ENCODE measurements at regions not wholly inside any gene's neighbourhood (a gene's known extent, or its start where the extent isn't known, plus 50 kb on each side); places are given as distances from the start of the nearest gene placed in this dataset.

DNA sequence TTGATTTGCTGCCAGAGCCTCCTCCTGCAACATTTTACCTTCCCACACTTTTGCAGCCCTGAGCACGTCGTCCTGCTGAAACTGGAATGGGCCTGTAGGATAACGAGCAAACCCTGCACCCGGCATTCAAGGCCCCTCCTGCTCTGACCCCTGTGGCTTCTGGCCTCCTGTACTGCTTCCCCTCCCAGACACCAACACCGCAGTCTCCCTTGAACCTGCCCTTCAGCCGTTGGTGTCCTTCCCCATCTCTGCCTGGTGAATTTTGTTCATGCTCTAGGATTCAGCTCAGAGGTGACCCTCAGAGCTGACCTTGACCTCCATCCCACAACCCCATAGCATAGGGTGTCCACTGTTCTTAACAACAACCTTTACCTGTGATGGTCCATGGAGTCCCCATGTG, 535.1 kb downstream of the MATN1 start:
- no peak for DNase-seq (ENCODE audit: low spot score)

DNA sequence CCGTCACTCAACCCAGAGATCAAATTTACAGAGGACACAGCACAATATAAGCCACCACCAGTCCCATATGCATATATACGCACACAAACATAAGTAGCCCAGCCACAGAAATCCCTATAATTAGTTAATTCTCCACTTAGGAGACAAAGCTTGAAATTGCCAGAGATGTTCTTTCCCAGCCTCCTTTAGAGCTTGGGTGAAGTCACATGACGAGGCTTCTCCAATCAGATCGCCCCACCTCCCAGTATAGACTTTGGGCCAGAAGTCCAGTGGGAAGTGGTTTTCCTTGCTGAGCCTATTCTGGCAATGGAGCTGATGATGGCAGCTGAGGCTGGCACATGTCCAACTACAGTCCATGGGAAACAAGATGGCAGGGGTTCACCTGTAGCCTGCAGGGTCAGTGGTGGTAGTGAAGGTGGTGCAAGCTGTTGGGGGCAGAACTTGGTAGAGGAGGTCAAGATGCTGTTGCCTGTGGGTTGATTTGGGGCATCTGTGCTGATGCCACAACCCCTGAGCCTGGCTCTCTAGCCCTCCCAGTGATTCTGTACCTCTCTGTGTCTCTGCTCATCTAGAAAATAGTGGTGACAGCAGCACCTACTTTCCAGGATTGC, 535.9 kb downstream of the MATN1 start:
- no peak for DNase-seq (ENCODE audit: low spot score)

DNA sequence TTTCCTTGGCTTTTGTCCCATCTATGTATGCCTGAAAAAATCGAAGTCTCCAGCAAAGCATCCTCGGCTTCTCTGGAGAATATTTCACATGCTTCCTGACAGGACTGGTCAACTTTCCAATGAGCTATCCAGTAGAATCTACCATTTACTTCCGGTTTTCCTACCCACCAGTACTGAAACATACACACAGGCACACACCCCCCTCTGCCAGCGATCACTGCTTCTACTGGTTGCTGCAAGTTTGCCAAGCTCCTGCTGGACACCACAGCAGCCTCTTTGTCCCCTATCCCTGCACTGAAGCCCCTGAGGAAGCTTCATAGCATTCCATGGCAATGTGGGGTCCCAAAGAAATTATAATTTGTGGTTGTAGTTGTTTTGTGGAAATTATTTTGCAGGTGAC, 536.8 kb downstream of the MATN1 start:
- no peak for DNase-seq (ENCODE audit: low spot score)

DNA sequence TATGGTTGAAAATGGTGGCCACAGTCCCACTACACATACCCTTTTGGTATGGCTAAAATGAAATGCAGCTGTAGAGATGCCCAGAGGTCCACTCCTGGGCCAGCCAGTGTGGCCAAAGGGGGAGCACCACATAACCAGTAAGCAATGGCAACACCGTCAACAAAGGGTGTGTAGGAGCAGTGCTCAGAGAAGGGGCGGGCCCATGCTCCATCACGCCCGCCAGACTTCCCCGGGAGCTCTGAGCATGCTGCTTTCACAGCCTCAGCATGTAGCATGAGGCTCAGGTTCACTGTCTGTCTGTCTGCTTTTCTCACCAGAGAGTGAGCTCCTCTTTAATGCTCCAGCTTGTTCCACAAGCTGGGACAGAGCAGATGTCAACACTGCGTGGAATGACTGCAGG, 537.6 kb downstream of the MATN1 start:
- DNase-seq (ENCODE audit: low spot score), result no peak

DNA sequence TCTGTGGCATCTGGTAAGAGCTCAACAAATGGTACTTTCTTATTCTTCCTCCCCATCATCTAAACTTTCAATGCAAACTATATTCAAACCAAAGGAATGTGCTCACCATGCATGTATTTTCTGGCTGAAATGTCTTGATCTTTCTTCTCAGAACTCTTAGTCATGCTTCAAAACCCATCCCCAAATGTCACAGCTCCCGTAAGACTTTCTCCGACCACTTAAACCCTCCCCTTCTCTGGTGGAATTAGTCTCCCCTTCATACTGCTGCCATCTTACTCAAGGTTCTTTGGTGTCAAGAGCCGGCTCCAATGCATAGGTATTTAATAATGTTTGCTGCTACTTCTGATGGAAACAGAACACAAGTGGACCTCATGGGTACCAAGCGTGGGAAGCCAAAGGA, 538.1 kb downstream of the MATN1 start:
- DNase-seq (ENCODE audit: low spot score), result no peak

DNA sequence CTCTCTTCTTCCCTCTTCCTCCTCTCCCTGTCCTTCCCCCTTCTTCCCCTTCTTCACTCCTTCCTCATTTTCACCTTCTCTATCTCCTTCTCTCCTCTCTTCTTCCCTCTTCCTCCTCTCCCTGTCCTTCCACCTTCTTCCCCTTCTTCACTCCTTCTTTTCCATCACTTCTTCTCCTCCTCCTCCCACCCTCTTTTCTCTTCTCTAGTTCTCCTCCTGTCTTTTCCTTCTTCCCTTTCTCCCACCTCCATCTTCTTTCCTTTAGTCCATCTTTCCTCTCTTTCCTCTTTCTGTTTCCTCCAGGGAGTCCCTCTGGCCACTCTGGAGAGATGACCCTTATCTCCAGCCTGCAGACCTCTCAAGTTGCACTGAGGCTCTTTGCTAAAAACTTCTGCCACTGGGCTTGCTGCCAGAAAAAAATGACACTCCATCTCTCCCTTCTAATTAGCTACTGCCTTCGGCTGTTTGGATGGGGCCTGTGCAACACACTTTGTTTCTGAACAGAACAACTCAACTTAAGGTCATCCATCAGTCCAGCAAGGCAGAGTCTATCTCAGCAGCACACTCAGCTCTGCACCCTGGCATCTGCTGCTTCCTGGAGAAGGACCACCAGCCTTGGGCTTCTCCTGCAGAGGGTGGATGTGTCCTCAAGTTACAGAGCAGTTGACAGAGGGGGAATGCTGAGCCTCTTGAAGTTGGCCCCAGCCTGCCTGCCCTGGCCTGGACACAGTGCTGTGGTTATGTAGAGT, 538.8 kb downstream of the MATN1 start:
- no peak for DNase-seq (ENCODE audit: low spot score)

DNA sequence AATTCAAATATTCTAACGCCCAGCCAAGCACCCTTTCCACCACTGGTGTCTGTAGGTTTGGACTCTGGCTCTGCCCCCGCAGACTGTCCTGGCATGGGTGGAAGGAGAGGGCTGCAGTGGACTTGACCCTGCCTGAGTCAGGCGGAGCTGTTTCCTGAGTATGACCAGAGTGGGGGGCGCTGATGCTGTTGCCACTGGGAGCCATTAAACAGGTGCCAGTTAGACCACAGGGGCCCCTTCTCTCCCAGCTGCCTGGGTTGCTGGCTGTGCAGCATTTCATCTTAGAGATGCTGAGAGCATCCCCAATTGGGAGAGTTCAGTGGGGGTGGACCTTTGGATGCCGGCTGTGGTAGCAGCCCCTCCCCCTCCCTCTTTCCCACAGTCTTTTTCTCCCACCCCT, 539.5 kb downstream of the MATN1 start:
- no peak for DNase-seq (ENCODE audit: low spot score)

DNA sequence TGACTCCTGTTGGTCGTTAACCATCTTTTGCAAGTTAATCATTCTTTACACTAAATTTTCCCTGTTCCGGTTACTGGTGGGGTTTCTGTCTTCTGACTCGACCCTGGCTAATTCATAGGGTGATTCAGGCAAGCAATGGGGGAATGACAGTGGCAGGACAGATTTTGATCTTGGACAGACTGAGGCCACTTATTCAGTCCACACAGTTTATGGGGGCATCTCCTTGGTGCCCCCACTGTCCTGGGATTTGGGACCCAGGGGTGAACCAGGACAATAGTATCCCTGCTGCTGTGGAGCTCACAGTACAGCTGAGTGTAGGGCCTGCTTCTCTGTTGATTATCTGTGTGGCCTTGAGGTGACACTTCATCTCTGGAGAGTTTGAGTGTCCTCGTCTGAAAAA, 540.4 kb downstream of the MATN1 start:
- no peak for DNase-seq (ENCODE audit: low spot score)

DNA sequence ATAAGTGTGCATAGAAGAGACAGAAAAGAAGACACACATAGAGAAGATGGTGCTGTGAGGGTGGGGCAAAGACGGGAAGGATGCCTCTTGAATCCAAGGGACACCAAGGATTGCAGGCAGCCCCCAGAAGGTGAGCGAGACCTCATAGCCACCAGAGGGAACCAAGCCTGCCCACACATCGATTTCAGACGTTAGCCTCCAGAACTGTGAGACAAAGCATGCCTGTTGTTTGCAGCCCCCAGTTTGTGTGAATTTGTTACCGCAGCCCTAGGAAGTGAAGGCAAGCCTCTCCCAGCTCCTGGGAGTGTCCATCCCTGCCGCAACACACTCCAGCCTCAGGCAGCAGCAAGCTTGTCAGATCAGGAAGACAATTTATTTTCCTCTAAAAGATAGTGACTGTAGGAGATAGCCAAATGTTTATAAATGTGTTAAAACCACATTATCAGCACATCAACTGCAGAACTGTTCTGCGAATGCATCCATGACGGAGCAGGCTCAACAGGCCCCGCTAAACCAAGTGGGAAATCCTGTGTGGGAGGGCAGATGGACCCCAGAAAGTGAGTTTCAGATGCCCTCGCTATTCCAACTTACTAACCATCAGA, 543.3 kb downstream of the MATN1 start:
- no peak for DNase-seq (ENCODE audit: low spot score)

DNA sequence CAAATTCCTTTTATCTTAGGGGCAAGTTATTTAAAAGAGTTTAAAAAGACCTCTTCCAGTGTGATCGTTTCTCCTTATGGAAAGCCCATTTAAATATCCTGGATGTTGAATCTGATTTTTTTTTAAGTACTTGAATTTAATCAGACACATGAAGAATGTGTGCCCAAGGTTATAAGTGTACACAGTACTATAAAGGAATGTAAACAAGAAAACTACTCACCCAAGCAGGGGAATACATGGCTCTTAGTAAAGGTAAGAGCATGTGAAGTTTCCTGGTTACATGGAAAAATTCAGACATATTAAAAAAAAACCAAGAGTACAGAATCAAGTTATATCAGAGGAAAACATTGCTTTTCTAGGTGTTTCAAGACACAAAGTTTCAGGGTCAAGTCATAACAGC, 546.9 kb downstream of the MATN1 start:
- DNase-seq (ENCODE audit: low spot score), result no peak

DNA sequence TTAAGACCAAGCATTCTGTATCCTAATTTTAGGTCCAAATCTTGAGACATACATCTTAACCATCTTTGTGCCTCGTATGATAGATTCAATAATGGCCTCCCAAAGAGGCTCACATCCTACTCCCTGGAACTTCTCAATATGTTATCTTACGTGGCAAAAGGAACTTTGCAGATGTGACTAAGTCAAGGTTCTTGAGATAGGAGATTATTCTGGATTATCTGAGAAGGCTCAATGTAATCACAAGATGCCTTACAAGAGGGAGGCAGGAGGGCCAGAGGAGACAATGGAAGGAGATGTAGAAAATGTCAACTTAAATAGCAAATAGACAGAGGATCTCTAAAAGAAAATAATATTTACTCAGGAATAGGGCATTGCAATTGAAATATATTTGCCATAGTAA, 548.9 kb downstream of the MATN1 start:
- DNase-seq (ENCODE audit: low spot score), result no peak

DNA sequence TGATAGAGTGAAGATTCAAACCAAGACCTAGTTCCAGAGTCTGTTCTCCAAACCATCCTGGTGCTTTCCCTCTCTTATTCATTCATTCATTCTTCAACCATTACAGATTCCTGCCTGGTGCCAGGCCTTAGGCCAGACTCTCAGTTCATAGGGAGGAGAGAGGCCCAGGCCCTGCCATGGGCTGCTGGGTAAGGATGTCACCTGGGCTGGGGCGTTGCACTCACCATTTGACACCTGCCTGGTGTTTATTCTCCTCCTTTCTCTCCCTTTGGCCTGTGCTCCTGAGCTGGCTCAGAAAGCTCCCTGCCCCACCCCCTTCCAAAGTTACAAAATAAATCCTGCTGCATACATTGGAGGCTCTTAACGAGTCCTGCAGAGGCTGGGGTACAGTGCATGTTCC, 549.8 kb downstream of the MATN1 start:
- DNase-seq (ENCODE audit: low spot score), result no peak

DNA sequence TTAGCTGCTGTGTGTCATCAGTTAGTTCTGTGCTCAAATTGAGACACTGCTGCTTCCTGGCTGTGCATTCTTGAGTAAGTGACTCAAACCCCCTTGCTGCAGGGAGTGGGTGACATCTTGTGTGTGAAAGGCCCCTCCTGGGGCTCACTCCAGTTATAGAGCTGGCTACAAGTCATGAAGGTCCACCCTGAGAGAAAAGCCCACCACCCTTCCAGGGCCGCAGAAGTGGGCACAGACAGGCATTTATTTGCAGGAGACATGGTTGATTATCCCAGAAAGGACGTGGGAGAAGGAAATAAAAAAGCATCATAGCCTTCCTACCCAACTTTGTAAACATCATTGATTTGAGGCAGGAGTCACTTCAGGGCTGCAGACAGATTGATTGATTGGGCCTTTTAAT, 550.6 kb downstream of the MATN1 start:
- DNase-seq (ENCODE audit: low spot score), result no peak

DNA sequence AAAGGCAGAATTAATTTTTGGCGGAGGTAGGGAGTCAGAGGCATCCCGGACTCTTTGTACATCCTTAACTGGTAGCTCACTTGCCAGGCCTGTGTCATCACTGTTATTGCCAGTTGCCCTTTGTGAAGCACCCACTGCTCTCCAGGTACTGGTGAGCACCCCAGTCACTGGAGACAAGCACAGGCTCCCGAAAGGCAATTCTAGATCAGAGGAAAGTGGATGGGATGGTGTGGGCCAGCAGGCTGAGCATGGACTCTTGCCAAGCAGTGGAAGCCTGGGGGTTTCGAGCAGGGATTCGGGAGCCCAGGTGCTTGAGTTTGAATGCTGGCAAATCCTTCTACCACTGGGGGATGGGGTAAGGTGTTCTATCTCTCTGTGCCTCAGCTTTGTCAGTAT, 551.1 kb downstream of the MATN1 start:
- no peak for DNase-seq (ENCODE audit: low spot score)

DNA sequence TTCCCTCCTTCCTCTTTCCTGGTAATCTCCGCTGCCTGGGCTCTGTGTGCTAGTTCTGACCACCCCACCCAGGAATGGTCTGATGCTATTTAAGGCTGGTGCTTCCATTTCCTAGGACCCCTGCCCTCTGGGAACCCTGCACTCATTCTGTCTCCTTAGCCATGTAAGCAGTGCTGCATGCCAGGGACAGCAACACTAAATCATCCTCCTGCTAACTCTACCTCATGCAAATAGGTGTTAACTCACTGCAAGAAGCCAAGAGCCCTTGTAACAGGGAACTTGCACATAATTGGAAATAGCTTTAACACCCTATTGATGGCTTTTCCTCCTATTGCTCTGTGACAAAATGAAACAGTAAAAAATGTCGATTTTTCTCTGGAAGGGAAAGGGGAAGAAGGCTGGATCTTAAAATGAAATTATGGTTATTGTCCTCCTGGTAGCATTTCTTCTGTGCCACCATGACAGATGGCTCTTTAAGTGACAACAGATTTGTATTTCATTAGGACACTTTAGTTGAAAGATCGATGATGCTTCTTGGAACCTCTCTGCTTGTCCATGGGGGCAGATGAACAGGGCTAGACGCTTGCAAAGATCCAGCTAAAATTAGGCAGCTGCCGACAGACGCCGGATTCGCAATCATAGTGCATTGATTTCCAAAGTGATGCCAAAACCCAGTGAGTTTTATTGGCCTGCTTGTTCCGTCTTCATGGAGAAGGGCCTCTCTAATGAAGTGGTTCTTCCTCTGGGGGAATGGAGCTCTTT, 551.7 kb downstream of the MATN1 start:
- no peak for DNase-seq (ENCODE audit: low spot score)

DNA sequence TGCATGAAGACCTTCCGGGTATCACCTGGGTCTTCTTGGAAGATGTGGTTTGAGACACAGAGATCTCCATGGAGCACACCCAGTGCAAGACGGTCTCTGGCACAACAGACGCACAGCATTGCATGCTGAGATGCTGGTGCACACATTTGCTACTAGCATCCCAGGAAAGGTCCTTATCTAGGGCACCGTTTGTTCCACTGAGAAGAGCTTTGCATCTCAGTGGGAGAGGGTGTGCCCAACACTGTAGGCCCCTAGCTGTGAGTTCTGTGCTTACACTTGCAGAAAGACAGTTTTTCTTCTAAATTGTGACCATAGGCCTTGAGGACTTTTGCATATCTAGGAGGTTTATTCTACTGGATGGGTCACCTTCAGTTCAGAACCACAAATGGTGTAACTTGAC, 554.1 kb downstream of the MATN1 start:
- no peak for DNase-seq (ENCODE audit: low spot score)

DNA sequence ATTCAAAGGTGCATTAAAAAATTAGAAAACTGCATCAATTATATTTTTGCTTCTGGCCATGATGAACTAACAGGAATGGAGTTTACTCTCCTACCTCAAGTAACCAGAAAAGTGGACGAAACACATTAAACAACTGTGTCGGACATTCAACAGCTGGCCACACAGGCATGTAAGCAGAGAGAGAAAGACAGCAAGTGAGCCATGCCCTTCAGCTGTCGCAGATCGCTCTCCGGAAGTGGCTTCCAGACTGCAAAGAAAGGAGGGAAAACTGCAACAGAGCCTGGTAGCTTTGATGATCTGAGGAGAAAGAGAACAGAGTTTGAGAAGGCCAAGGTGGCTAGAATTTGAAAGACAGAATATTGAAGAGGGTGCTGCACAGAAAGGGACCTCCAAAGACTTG, 557.2 kb downstream of the MATN1 start:
- no peak for DNase-seq (ENCODE audit: low spot score)

DNA sequence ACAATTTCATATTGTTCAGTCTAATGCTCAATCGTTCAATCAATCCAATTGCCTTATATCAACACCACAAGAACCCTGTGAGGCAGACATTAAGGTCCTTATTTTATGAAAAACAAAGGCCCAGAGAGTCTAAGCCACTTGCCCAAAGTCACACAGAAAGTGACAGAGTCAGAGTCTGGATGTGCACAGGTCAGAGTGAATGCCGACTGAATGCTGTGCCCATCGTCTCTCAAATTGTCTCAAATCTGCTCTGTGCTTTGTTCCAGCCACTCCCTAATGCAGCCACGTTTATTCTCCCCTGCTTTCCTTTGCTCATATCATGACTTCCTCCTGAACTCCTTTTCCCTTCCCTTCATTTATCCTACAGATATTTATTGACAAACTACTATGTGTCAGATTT, 558.3 kb downstream of the MATN1 start:
- DNase-seq (ENCODE audit: low spot score), result no peak

DNA sequence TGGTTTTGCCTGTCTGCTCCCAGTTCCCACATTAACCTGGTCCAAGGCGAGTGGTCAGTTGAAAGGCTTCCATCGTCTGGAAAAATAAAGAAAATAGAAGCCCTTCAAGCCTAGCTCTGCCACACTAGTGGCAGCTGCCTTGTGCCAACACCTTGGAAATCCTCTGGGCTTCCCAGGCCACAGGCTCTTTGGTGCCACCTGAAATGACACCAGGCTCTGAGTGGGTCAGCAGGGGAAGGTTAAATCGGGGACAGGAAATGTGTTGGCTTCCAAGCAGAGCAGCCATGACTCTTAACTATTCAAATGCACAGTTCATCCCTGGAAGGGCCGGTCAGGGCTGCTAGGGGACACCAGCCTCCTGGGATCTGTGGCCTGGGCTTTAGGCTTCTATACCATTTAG, 558.7 kb downstream of the MATN1 start:
- no peak for DNase-seq (ENCODE audit: low spot score)

DNA sequence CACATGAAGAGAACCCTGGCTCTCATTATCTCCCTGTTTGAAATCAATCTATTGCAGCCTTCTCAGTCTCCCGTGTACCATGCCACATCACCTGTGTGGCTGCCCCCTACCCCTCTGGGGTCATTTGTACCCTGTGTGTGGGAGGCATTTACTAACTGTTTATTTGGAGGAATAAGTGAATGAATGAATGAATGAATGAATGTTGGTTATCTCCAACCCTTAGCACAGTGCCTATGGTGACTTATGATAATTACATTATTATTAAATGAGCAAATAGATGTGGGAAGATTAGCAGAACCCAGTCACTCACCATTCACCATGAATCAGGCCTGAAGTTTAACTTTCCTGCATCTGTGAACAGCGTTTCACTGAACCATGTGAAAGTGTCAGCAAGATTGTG, 560.8 kb downstream of the MATN1 start:
- no peak for DNase-seq (ENCODE audit: low spot score)

DNA sequence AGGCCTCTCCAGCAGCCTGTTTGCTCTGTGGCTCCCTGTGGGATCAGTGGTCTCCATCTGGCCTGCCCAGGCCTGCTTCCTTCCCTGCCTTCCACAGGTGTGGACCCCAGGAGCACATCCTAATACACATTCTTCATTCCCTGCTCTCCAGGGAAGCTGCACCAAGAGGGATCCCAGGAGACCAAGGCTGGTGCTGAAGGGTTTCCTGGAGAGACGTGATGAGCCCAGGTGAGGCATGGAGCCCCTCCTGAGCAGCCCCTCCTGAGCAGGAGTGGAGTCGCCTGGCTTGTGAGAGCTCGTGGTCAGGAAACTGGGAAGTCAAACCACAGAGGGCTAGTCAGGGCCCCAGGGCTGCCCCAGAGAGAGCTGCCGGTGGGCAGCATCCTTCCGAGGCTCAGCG, 561.4 kb downstream of the MATN1 start:
- no peak for DNase-seq (ENCODE audit: low spot score)

DNA sequence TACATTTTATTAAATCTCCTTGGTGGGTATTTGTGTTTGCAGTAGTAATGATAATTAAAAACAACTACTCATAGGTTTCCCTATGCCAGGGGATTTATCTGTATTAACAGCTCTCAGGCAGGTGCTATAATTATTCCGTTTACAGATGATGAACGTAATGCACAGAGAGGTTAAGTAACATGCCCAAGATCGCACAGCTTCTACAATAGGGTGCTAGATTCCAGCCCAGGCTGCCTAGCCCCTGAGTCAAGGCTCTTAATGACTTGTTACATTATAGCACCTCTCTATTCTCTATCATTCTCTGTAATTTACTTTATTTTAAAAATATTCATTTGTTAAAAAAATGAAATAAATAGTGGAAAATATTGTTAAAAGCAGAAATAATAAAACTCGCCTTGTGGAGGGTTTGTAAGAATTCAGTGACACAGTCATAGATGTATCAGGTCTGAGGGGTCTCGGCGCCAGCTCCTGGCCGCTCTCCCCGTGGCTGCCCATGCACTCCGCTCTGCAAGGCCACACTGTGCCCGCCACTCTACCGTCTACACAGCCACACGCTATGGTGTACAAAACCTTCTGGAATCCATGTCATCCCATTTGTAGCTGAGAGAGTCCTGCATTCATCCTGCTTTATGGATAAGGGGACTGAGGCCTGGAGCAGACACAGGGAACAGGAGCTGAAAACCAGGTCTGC, 562.2 kb downstream of the MATN1 start:
- no peak for DNase-seq (ENCODE audit: low spot score)

Data from H4 (cell line).